ENCODE measurements at regions not wholly inside any gene's neighbourhood (a gene's known extent, or its start where the extent isn't known, plus 50 kb on each side); places are given as distances from the start of the nearest gene placed in this dataset.

DNA sequence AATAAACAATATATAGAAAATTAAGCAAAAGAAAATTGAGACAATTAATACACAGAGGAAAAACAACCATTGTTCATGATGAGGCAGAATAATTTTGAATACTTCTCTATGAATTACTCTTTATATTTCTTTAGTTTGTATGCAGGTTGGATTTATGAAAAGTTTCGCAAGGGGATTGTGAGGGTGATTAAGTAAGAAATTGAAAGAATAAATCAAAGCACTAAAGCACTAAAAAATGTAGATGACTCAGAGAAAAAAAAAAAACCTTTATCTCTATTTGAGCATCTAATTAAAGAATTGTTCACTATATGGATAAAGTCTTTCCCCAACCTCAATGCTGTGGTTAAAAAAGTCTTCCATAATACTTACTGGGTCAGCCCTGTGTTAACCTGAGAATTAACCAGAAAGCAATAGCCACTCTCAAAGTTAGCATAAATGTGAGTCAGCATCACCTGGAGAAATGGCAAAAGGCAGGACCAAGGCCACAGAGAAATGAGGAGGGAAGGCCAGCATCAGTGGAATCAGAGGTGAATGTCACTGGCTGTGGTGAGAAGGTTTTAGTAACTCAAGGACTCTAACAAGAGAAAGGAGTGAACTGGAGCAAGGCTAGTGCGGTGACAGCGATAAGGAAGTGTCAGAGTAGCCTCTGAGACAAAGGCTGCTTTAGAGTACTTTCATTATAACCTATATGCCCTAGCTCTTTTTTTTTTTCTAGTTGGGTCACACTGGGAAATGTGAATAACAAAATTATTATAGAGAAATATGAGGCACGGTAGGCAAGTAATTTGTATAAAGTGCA lies 310.4 kb downstream of the KCNC2 start:
- no peak for DNase-seq (ENCODE audit: low read depth in 4 of 4, low spot score in 3 of 4)

DNA sequence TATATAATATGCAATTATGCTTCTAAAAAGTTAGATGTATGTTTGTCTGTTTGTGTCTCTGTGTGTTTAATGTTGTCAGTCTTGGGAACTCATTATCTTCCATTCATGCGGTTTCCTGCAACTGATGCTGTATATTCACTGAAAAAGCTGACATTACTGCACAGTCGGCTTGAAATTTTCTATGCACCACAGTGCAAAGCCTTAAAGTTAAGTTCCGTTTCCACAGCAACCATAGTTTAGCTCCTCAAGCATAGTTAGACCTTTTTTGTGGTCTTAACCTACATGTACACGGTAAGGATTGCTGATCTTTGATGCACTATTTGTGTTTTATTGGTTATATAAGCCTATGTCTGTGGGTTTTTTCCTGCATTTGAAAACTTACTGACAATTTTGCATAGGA lies 309.4 kb downstream of the KCNC2 start:
- DNase-seq (ENCODE audit: low read depth in 4 of 4, low spot score in 3 of 4): no peak

DNA sequence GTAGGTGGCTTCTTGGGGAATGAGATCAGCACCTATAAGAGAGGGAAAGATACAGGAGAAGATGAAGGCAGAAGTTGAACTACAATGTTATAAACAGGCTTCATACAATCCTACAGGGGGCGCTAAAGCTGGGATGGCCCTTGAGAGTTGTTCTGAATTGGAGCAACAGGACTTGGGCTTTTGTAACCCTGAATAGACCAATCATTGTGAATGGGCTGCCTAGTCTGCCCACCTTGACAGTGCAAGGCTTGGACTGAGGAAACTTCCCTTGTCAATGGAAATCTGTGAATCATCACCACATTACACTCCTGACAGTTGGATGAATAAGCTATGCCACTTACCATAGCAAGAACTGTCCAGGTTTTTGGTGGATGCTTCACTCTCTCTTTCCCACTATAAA lies 306.1 kb downstream of the KCNC2 start:
- DNase-seq (ENCODE audit: low read depth in 4 of 4, low spot score in 3 of 4): no peak

DNA sequence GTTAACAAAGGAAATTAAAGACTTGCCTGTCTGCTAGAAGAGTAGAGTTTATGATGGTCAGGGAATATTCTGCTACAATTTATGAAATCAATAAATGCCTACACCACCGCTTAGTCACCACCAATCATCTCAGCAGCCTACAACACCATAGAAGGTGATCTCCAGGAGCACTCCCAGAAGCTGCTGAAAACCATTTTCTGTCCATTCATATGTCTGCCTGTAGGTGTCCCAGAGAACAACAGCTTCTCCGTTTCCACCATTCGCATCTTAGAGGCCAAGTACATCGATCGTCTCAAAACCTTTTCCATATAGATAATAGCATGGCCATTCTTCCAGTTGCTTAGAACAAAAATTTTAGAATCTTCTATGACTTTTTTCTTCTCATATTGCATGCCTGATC lies 303.4 kb downstream of the KCNC2 start:
- DNase-seq (ENCODE audit: low read depth in 4 of 4, low spot score in 3 of 4): no peak

DNA sequence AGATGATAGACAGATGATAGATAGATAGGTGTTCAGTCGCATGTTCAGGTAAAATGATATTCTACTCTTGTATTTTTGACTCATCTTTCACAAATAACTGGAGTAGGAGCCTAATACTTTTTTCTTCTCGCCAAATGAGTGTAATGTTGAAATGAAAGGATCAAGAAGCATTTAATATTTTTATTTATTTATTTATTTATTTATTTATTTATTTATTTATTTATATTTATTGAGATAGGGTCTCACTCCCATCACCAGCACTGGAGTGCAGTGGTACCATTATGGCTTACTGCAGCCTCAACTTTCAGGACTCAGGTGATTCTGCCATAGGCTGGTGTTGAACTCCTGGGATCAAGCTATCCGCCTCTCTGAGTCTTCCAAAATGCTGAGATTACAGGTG lies 298.8 kb downstream of the KCNC2 start:
- DNase-seq (ENCODE audit: low read depth in 4 of 4, low spot score in 3 of 4): no peak

DNA sequence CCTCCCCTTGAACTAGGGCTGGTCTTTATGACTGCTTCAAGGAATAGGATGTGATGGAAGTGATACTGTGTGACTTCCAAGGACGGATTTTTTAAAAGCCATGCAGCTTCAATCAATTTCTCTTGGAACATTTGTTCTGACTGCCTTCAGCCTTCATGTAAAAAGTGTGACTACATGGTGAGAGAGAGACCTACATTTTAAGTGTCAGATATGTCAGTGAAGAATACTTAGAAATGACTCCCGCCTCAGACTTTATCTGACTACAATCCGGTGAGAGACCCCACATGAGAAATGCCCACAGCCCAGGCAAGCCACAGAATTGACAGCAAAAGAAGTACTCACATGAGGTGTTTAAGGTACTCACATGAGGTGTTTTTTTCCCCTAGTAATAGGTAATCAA lies 295.3 kb downstream of the KCNC2 start:
- DNase-seq (ENCODE audit: low read depth in 4 of 4, low spot score in 3 of 4): no peak

DNA sequence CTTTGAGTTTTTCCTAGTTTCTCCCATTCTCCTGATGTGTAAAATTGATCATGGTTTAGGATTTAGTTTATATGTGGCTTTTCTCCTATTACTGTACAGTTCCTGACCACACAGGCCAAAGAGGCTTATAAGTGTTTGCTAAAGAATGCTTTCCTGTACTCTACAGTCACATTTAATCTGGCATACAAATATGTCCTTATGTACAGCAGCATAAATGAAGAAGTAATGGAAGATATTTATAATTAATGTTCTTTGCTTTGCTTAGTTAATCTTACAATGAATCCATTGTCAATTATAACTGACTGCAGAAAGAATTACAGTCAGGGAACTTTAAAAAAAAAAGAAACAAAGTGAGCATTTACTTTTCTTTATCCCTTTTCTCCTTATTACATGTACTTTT lies 293.9 kb downstream of the KCNC2 start:
- no peak for DNase-seq (ENCODE audit: low read depth in 4 of 4, low spot score in 3 of 4)

DNA sequence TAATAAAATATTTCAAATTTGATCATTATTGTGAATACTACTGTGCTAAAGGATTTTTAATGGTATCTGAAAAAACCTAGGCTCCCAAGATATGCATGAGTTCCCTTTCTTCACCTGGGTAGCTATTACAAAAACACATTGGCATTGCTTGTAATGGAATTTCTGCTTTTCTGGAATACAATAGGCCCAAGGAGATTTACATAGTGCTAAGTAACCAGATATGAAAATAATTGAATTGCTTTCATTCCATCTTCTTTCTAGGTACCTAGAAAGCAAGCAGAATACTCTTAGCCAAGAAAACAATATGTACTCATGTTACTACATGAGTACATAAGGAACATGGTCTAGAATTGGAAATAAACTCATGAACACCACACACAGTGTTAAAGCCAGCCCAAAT lies 291.9 kb downstream of the KCNC2 start:
- DNase-seq (ENCODE audit: low read depth in 4 of 4, low spot score in 3 of 4): no peak

DNA sequence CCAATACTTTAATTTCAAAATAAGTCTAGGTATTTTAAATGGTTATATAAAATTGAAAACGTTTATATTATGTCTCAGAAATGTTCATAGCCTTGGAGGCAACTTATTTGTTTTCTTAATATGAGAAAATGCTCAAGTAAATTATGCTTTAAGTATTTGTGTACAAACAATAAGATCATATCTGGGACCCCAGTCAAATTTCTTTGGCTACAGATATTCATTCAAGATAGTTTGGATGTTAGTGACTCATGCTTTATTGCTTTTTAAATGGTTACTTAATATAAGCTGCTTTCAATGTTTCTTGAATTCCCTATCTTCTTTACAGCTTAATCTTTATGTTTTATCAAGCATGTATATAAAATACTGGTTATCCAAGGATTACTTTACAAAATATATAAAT lies 291.3 kb downstream of the KCNC2 start:
- no peak for DNase-seq (ENCODE audit: low read depth in 4 of 4, low spot score in 3 of 4)

DNA sequence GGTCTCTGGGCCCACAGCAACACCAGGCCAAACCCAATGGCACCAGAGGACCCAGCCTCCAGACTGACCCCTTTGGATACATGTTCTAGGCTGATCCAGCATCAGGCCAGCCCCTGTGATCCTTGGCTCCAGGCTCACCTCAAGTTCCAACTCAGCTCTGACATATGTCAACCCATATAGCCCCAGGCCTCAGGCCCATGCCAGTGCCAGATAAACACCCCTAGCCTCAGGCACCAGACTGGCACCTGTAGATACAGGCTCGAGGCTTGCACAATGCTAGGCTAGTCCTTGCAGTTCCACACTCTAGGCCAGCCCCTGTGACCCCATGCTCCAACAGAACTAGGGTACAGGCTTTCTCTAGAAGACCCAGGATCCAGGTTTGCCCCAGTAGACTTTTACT lies 287.5 kb downstream of the KCNC2 start:
- no peak for DNase-seq (ENCODE audit: low read depth in 4 of 4, low spot score in 3 of 4)

DNA sequence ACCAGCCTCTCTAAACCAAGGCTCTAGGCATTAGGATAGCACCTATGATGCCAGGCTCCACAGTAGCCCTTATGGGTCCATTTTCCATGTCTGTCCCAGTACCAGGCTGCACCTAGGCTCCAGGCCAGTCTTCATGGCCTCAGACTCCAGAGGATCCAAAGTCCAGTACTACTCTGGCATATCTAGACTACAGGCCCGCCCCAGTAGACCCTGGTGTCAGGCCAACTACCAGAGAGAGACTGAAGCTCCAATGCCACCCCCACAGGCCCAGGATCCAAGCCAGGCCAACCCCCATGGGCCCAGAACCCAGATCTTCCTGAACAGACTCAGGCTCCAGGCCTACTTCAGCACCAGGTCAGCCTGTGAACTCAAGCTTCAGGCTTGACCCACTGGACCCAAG lies 287.0 kb downstream of the KCNC2 start:
- no peak for DNase-seq (ENCODE audit: low read depth in 4 of 4, low spot score in 3 of 4)

DNA sequence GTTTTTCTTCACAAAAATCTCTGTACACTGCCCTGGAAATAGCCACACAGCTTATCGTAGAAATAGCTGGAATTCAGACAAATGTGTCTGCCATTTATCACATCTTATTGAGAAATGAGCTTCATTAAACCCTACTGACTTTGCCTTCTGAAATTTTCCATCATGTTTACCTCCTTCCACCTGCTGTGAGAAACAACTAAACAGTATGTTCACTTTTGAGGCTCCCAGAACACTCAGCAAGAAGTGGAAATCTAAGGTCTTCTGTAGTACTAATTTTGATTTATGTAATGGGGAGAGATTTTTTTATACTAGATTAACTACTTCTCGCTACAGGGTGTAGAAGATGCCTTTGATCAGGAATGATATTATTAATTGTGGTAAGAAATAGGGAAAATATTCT lies 268.0 kb downstream of the KCNC2 start:
- no peak for DNase-seq (ENCODE audit: low read depth in 4 of 4, low spot score in 3 of 4)

DNA sequence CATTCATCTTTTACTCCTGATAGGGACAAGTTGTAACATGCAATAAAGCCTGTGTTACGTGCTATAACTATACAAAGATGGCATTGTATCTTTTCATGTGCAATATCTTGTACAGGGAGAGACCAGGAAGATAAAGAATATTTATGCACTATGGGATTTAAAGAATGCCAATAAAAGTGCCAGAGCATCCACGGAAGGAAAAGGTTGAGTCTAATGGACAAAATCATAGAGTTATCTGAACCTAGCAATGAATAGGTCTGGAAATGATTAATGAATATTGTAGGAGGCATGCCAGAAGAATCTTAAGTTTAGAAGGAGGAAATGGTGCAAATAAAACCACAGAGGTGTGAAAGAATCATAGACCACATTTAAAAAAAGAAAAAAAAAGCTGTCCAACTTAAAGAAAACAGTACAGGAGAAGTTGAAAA lies 263.9 kb downstream of the KCNC2 start:
- no peak for DNase-seq (ENCODE audit: low read depth in 4 of 4, low spot score in 3 of 4)

DNA sequence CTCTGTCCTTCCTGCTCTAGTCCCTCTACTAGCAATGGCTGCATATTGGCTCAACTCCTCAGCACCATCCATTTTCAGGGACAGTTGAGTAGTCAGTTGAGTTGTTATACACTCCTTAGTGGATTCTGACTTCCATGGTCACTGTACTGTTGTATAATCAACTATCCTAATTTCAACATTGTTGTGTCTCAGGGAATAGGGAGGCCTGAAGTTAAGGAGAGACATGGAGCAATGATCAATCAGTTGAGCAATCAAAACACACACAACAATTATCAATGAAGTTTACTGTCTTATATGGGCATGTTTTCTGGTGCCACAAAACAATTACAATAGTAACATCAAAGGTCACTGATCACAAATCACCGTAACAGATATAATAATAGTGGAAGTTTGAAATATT lies 255.9 kb downstream of the KCNC2 start:
- no peak for DNase-seq (ENCODE audit: low read depth in 4 of 4, low spot score in 3 of 4)

DNA sequence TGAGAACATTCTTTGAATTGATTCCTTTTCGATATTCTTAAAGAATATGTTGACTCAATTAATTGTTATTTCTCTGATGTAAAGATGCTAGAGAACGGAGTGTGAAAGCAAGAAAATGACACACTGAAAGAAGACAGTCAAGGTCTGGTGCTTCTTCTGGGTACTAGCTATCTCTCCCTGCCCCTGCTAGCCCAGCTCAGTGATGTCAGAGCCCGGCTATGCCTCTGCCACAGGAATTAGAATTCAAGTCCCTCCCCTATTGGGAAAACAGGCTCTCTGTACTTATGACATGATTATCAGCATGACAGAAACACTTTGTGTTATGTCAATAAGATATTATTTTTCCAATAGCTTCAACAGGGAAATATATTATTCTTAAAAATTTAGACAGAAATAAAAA lies 252.4 kb downstream of the KCNC2 start:
- DNase-seq (ENCODE audit: low read depth in 4 of 4, low spot score in 3 of 4): no peak

DNA sequence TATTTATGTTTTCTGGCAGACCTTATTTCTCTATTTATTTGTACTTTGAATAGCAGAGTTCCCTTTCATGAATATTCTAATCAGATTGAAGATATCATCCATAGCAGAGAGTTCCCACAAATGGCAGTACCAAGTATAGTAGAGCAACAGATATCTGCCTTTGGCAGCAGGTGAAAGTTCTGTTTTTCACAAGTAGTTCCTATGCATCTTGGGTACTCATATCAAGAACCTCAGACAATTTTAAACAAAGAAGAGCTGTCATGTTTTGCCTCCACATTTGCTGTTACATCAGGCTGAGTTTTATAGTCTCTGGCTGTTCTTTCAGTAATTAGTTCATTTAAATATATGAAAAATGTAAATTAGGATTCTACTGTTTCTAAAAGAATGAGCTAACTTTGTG lies 252.0 kb downstream of the KCNC2 start:
- DNase-seq (ENCODE audit: low read depth in 4 of 4, low spot score in 3 of 4): no peak

DNA sequence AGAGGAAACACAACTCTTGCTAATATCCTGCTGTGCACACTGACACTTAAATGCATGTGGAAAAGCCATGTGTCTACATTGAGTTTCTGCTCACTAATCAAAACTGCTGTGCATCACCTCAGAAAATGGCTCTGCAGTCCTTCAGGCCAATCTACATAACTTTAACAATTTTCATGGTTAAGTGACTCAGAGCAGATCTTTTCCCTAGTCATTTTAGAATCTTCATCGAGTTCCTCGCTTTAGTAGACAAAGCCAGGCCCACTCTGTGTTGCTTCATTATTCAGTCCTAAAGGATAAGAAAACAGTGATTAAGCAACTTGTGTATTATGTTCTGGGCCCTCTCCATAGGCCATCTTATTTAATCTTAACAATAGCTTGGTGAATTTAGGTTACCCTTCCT lies 250.0 kb downstream of the KCNC2 start:
- no peak for DNase-seq (ENCODE audit: low read depth in 4 of 4, low spot score in 3 of 4)

DNA sequence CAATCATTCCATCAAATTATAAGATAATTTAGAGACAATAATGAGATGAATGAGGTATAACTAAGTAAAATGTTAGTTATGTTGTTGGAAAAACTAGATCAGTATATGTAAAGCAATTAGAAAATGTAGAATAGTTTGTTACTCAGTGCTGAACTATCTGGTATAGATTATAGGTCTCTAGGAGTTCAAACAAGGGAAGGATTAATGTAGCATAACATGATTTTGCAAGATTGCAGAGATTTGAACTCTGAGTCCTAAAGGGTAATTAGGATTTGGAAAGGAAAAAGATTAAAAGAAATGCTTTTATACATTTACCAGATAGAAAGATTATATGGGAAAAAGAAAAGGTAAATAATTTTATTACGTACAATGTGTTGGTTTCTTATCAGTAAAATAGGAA lies 246.3 kb downstream of the KCNC2 start:
- no peak for DNase-seq (ENCODE audit: low read depth in 4 of 4, low spot score in 3 of 4)

DNA sequence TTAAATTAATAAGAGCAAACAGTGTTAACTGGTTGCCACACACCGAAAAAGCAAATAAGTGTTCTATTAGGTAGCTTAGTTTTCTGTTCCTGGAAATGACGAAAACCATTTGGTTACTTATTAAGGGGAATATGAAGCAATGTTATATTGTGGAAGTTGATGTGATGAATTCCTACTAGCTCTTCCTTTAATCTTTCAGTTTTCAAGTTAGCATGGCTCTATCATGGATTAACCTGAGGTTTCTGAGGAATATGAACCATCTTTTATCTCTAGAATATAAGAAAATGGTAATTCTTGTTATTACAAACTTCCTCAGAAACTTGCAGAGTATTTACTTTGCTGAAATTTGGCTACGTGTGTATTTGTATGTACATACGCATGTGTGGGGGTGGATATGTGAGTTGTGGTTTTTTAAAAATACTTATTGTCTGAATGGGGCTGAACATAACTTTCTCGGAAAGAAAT lies 245.7 kb downstream of the KCNC2 start:
- DNase-seq (ENCODE audit: low read depth in 4 of 4, low spot score in 3 of 4): no peak

DNA sequence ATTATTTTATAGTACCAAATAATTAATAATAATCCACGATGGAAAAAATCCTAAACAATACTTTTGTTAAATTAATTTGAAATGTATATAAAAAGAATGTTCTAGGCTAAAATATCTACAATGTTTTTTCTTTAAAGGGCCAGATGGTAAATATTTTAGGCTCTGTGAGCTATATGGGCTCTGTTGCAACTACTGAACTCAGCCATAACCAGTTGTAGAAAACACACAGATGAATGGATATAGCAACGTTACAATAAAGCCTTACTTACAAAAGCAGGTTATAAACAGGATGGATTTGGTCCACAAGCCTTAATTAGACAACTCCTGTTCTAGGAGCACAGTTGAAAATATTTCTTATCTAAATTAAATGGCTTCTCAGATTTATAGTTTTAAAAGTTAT lies 245.2 kb downstream of the KCNC2 start:
- no peak for DNase-seq (ENCODE audit: low read depth in 4 of 4, low spot score in 3 of 4)

DNA sequence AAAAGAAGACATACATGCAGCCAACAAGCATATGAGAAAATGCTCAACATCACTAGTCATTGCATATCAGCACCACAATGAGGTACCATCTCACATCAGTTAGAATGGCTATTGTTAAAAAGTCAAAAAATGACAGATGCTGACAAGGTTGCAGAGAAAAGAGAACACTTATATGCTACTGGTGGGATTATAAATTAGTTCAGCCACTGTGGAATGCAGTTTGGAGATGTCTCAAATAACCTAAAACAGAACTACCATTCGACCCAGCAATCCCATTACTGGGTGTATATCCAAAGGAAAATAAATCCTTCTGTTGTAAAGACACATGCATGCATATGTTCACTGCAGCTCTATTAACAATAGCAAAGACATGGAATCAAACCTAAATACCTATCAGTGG lies 238.4 kb downstream of the KCNC2 start:
- DNase-seq (ENCODE audit: low read depth in 4 of 4, low spot score in 3 of 4): no peak

DNA sequence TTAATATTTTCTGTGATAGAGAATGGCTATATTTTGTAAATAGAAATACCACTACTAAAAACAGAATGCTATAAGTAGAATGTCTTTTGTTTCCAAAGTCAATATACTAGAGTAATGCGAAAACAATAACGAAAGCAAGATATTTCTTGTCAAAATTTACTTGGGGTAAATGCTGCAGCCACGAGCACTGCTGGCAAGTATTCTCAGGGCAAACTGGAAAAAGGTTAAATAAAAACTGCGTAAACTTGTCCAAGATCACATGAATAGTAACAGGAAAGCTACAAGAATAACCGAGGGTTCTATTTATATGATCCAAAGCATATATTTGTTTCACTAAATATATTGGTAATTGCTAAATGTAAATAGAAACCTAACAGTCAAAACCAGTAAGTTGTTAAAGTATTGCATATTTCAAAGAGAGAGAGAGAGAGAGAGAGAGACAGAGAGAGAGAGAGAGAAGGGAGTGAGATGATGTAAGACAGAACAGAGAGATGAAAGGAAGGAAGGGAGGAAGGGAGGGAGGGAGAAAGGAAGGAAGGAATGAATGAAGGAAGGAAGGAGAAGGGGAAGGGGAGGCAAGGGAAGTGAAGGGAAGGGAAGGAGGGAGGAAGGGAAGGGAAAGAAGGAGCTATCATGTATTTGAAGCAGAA lies 231.7 kb downstream of the KCNC2 start:
- DNase-seq (ENCODE audit: low read depth in 4 of 4, low spot score in 3 of 4): no peak
